Colonic mucosa (tissue), 4 donors: ENCODE measurements at regions not wholly inside any gene's neighbourhood (a gene's known extent, or its start where the extent isn't known, plus 50 kb on each side); places are given as distances from the start of the nearest gene placed in this dataset.

Source experiments
- DNase-seq: peaks from one replicate; pipeline ENCODE4 v3.0.0-alpha.2; 2020
- H3K27ac ChIP-seq: fragments of 200-600 bp; one replicate; pipeline ENCODE4 v1.8.0; 2021
- H3K27me3 ChIP-seq: fragments of 200-600 bp; one replicate; pipeline ENCODE4 v1.8.0; 2021
- H3K36me3 ChIP-seq: fragments of 200-600 bp; one replicate; pipeline ENCODE4 v1.8.0; 2021
- H3K4me1 ChIP-seq: fragments of 200-600 bp; one replicate; pipeline ENCODE4 v1.8.0; 2021; ENCODE audit warnings: mild to moderate bottlenecking
- H3K4me3 ChIP-seq: fragments of 200-600 bp; one replicate; pipeline ENCODE4 v1.8.0; 2021
- H3K9ac ChIP-seq, 2 donors: one replicate each; pipeline ENCODE4 v1.7.0; 2013; ENCODE audit warnings: control low read depth in 2 of 2, low read depth in 2 of 2, low read length in 2 of 2
- H3K9me3 ChIP-seq: fragments of 200-600 bp; one replicate; pipeline ENCODE4 v1.8.0; 2021
- CTCF ChIP-seq: fragments of 200-600 bp; IDR thresholded peaks from one replicate; pipeline ENCODE4 v1.8.0; 2022; ENCODE audit warnings: antibody characterized with exemption, mild to moderate bottlenecking
- intact Hi-C: fragments of 100-400 bp; cut with DNase I; formaldehyde crosslinking; loops from one replicate; pipeline ENCODE4 v1.14.1; 2022
- donor health status: healthy.
- donor health status: DM: no; HTN: no; CAD: no.
- donor health status: DM: no; HTN: no; CAD: no.

DNA sequence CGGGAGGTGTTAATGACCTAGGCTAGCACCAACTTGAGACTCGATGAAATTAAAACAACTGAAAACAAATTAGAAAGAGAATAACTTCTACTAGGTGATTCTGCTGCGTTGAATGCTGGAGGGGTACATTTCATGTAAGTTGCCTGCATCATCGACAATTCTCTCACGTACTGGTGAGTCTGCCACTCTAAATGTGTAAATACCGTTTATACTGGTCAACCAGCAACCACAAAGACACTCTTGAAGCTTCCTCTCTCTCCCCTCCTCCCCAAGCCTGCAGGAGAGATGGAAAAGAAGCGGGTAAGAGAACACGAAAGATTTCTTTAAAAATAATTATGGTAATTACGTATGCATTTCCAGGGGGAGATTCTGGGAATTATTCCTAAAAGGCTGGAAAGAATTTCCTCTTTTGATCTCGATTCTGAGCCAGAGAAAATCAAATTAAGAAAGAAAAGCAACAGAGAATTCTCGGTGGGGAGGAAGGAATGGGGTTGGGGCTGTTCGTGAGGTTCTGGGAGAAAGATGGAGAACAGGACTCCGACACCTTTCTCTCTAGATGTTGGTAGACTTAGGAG lies 68.6 kb upstream of the MRTFB start:
- H3K27me3 ChIP-seq, result no peaks in the 10 kb centered on the region
- TF ChIP-seq CTCF, result no peak
- no peaks in the 10 kb centered on the region for H3K36me3 ChIP-seq
- intact Hi-C loops, result no loop called here
- no peak overlapping the region for H3K27ac ChIP-seq
- peak overlapping the region in 1 of 2 donors; percentile 24 for H3K9ac ChIP-seq
- H3K9me3 ChIP-seq, result no peaks in the 10 kb centered on the region
- no peak overlapping the region for H3K4me3 ChIP-seq
- no peak for DNase-seq
- H3K4me1 ChIP-seq, result no peaks in the 10 kb centered on the region

- peak; percentile 28 for DNase-seq
- Histone ChIP-seq H3K9ac (peak overlapping the region in 1 of 2 donors; percentile 24), H3K27me3 (no peaks in the 10 kb centered on the region), H3K27ac (no peak overlapping the region), H3K36me3 (no peaks in the 10 kb centered on the region), H3K4me3 (no peak overlapping the region), H3K9me3 (no peaks in the 10 kb centered on the region), H3K4me1 (no peaks in the 10 kb centered on the region)
- intact Hi-C loops, result no loop called here
- no peak for TF ChIP-seq CTCF
These were observed 68.0 kb upstream of the MRTFB start for GRCh38 chr16:14003074-14003570.

DNA sequence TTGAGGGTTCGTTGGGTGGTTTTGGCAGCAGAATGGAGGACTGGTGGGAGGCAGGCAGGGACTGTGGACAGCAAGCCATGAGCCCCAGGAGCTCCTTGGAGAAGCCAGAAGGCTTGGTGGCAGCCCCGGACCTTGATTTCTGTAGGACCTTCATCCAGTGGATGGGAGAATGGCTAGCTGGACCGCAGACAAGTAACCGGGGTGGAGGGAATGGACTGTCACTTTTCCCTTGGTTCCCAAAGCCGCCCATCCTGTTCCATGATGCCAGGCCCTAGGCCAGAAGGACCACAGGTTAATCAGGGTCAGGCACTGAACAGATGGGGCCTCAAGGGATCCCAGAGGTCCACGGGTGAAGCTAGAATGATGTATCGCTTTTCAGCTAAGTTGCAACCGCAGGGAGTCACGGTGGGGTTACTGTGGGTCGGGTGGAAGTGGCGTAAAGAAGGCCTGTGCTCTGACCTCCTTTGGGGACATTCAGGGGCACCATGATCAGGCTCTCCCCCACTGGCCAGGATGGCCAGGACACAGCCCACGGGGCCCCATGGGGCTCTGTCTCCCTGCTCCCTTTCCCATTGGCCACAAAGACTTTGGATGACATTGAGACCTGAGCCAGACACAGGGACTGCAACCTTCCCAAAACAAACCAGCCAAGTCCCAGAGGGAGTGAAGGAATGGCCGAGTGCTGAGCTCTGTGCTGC lies 66.9 kb upstream of the MRTFB start:
- TF ChIP-seq CTCF, result no peak
- H3K9me3 ChIP-seq, result no peaks in the 10 kb centered on the region
- no peak overlapping the region for H3K4me3 ChIP-seq
- intact Hi-C loops, result no loop called here
- no peaks in the 10 kb centered on the region for H3K36me3 ChIP-seq
- H3K27me3 ChIP-seq, result no peaks in the 10 kb centered on the region
- no peaks in the 10 kb centered on the region for H3K4me1 ChIP-seq
- DNase-seq, result no peak
- no peak overlapping the region for H3K9ac ChIP-seq
- H3K27ac ChIP-seq, result no peak overlapping the region

- Histone ChIP-seq H3K36me3 (no peaks in the 10 kb centered on the region), H3K9ac (no peak overlapping the region), H3K4me3 (no peak overlapping the region), H3K4me1 (no peaks in the 10 kb centered on the region), H3K27ac (no peak overlapping the region), H3K9me3 (no peaks in the 10 kb centered on the region), H3K27me3 (no peaks in the 10 kb centered on the region)
- TF ChIP-seq CTCF, result no peak
- DNase-seq, result no peak
- intact Hi-C loops, result no loop called here
These were observed 66.3 kb upstream of the MRTFB start for GRCh38 chr16:14004729-14005315.

DNA sequence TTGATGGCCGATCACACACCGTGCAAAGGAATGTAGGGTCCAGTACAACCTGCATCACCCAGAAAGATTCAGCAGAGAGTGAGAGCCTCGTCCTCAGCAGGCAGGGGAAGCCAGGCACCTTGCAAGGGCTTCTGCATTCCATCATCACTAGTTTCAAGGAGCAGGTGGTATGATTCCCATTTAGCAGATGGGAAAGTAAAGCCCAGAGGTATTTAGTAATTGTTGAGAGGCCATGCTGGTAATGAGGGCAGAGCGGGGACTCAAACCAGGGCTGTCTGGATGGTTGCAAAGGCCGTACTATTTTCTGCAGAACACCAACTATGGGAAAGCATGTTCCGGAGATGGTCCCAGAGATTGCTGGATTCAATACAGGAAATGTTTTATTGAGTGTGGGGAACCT lies 65.8 kb upstream of the MRTFB start:
- intact Hi-C loops, result no loop called here
- H3K27ac ChIP-seq, result no peak overlapping the region

More for the DNA sequence above, 65.8 kb upstream of the MRTFB start:
- no peak overlapping the region for H3K9ac ChIP-seq
- no peak for TF ChIP-seq CTCF
- DNase-seq, result no peak
- H3K4me3 ChIP-seq, result no peak overlapping the region
- H3K9me3 ChIP-seq, result no peaks in the 10 kb centered on the region
- H3K36me3 ChIP-seq, result no peaks in the 10 kb centered on the region
- no peaks in the 10 kb centered on the region for H3K27me3 ChIP-seq
- no peaks in the 10 kb centered on the region for H3K4me1 ChIP-seq
